ENCODE measurements at regions not wholly inside any gene's neighbourhood (a gene's known extent, or its start where the extent isn't known, plus 50 kb on each side); places are given as distances from the start of the nearest gene placed in this dataset.
"Not testable (repeated sequence)": the region's sequence is repeated elsewhere in the genome, so short reads cannot be mapped to it uniquely, and the experiment has no call there.

- not testable (repeated sequence) for H3K36me3 ChIP-seq (ENCODE audit: insufficient read depth, low read length); H3K27me3 ChIP-seq (ENCODE audit: control insufficient read depth in 1 of 2, insufficient read depth in 2 of 2, low read length in 2 of 2); H3K4me3 ChIP-seq (ENCODE audit: low read depth in 1 of 2, low read length in 2 of 2); H3K9me3 ChIP-seq (ENCODE audit: low read length); H3K27ac ChIP-seq (ENCODE audit: low read depth, low read length); H3K9ac ChIP-seq (ENCODE audit: low read length)
- H3K4me1 ChIP-seq (ENCODE audit: insufficient read depth, low read length), result peaks cover 11% of the 10 kb centered on the region
These were observed 67.0 kb upstream of the LYZL2 start for GRCh38 chr10:30696416-30697185.

GRCh38 chr10:30695481-30696236 is 66.1 kb upstream of the LYZL2 start:
- Histone ChIP-seq H3K4me1 (ENCODE audit: insufficient read depth, low read length) (peaks cover 11% of the 10 kb centered on the region), H3K27ac (ENCODE audit: low read depth, low read length) (peak overlapping the region; percentile 32)
- not testable (repeated sequence) for H3K9ac ChIP-seq (ENCODE audit: low read length); H3K4me3 ChIP-seq (ENCODE audit: low read depth in 1 of 2, low read length in 2 of 2); H3K9me3 ChIP-seq (ENCODE audit: low read length); H3K36me3 ChIP-seq (ENCODE audit: insufficient read depth, low read length); H3K27me3 ChIP-seq (ENCODE audit: control insufficient read depth in 1 of 2, insufficient read depth in 2 of 2, low read length in 2 of 2)

GRCh38 chr10:30694518-30695228 is 65.1 kb upstream of the LYZL2 start:
- H3K27me3 ChIP-seq (ENCODE audit: control insufficient read depth in 1 of 2, insufficient read depth in 2 of 2, low read length in 2 of 2), result no peaks in the 10 kb centered on the region
- peaks cover 11% of the 10 kb centered on the region for H3K4me1 ChIP-seq (ENCODE audit: insufficient read depth, low read length)
- no peak overlapping the region for H3K4me3 ChIP-seq (ENCODE audit: low read depth in 1 of 2, low read length in 2 of 2)
- H3K27ac ChIP-seq (ENCODE audit: low read depth, low read length), result peak overlapping the region; percentile 32
- H3K9me3 ChIP-seq (ENCODE audit: low read length), result no peaks in the 10 kb centered on the region
- no peak overlapping the region for H3K9ac ChIP-seq (ENCODE audit: low read length)
- H3K36me3 ChIP-seq (ENCODE audit: insufficient read depth, low read length), result no peaks in the 10 kb centered on the region

DNA sequence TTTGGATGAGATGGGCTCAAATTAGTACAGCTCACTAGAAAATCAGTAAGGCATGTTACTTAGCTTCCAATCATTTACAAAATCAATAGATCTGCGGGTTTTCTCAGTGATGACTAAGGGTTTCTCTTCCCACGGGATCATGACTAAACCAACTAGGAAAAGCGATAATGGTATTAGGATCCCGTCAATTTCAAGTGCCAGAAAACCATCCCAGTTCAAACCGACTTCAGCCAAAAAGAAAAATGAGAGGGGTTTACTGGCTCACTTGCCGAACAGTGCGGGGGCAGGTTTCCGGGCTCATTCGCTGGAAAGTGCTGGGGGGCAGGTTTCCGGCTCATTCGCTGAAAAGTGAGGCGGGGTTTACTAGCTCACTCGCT is 62.1 kb upstream of the LYZL2 start:
- H3K9me3 ChIP-seq (ENCODE audit: low read length), result no peaks in the 10 kb centered on the region
- peaks cover 17% of the 10 kb centered on the region for H3K4me1 ChIP-seq (ENCODE audit: insufficient read depth, low read length)
- no peaks in the 10 kb centered on the region for H3K27me3 ChIP-seq (ENCODE audit: control insufficient read depth in 1 of 2, insufficient read depth in 2 of 2, low read length in 2 of 2)
- no peak overlapping the region for H3K4me3 ChIP-seq (ENCODE audit: low read depth in 1 of 2, low read length in 2 of 2)
- no peak overlapping the region for H3K9ac ChIP-seq (ENCODE audit: low read length)
- H3K27ac ChIP-seq (ENCODE audit: low read depth, low read length), result no peak overlapping the region
- no peaks in the 10 kb centered on the region for H3K36me3 ChIP-seq (ENCODE audit: insufficient read depth, low read length)

GRCh38 chr10:30690948-30691638 is 61.5 kb upstream of the LYZL2 start:
- H3K4me3 ChIP-seq (ENCODE audit: low read depth in 1 of 2, low read length in 2 of 2); H3K27me3 ChIP-seq (ENCODE audit: control insufficient read depth in 1 of 2, insufficient read depth in 2 of 2, low read length in 2 of 2); H3K9ac ChIP-seq (ENCODE audit: low read length); H3K27ac ChIP-seq (ENCODE audit: low read depth, low read length); H3K9me3 ChIP-seq (ENCODE audit: low read length); H3K36me3 ChIP-seq (ENCODE audit: insufficient read depth, low read length): not testable (repeated sequence)
- H3K4me1 ChIP-seq (ENCODE audit: insufficient read depth, low read length), result peaks cover 14% of the 10 kb centered on the region

GRCh38 chr10:30688456-30688855 is 58.9 kb upstream of the LYZL2 start:
- Histone ChIP-seq H3K36me3 (ENCODE audit: insufficient read depth, low read length) (no peaks in the 10 kb centered on the region), H3K27ac (ENCODE audit: low read depth, low read length) (no peak overlapping the region), H3K9ac (ENCODE audit: low read length) (no peak overlapping the region), H3K4me1 (ENCODE audit: insufficient read depth, low read length) (peaks cover 6% of the 10 kb centered on the region), H3K9me3 (ENCODE audit: low read length) (no peaks in the 10 kb centered on the region), H3K27me3 (ENCODE audit: control insufficient read depth in 1 of 2, insufficient read depth in 2 of 2, low read length in 2 of 2) (no peaks in the 10 kb centered on the region), H3K4me3 (ENCODE audit: low read depth in 1 of 2, low read length in 2 of 2) (no peak overlapping the region)

GRCh38 chr10:30687698-30688213 is 58.2 kb upstream of the LYZL2 start:
- H3K9ac ChIP-seq (ENCODE audit: low read length), result no peak overlapping the region
- H3K9me3 ChIP-seq (ENCODE audit: low read length), result no peaks in the 10 kb centered on the region
- H3K27me3 ChIP-seq (ENCODE audit: control insufficient read depth in 1 of 2, insufficient read depth in 2 of 2, low read length in 2 of 2), result no peaks in the 10 kb centered on the region
- no peak overlapping the region for H3K27ac ChIP-seq (ENCODE audit: low read depth, low read length)
- peaks cover 6% of the 10 kb centered on the region for H3K4me1 ChIP-seq (ENCODE audit: insufficient read depth, low read length)
- no peaks in the 10 kb centered on the region for H3K36me3 ChIP-seq (ENCODE audit: insufficient read depth, low read length)
- no peak overlapping the region for H3K4me3 ChIP-seq (ENCODE audit: low read depth in 1 of 2, low read length in 2 of 2)

DNA sequence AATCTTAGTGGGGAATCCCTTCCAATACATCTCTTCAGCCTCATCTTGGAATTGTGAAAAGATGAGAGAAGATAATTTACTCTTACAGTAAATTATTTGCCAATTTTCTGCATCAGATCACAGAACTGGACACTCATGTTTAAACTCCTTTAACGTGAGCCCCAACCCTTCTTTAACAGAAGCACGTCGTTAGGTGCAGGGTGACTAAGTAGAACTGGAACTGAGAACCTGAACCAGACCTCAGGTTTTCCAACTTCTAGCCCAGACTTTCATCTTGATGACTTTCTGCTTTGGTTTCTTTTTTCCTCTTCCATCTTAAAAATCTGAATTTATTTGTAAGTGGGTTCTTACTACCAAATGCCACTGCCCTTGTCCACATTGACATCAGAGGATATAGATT is 57.2 kb upstream of the LYZL2 start:
- Histone ChIP-seq H3K9me3 (ENCODE audit: low read length) (no peaks in the 10 kb centered on the region), H3K27me3 (ENCODE audit: control insufficient read depth in 1 of 2, insufficient read depth in 2 of 2, low read length in 2 of 2) (no peaks in the 10 kb centered on the region), H3K4me1 (ENCODE audit: insufficient read depth, low read length) (peaks cover 6% of the 10 kb centered on the region), H3K36me3 (ENCODE audit: insufficient read depth, low read length) (no peaks in the 10 kb centered on the region), H3K4me3 (ENCODE audit: low read depth in 1 of 2, low read length in 2 of 2) (no peak overlapping the region), H3K27ac (ENCODE audit: low read depth, low read length) (no peak overlapping the region), H3K9ac (ENCODE audit: low read length) (no peak overlapping the region)

DNA sequence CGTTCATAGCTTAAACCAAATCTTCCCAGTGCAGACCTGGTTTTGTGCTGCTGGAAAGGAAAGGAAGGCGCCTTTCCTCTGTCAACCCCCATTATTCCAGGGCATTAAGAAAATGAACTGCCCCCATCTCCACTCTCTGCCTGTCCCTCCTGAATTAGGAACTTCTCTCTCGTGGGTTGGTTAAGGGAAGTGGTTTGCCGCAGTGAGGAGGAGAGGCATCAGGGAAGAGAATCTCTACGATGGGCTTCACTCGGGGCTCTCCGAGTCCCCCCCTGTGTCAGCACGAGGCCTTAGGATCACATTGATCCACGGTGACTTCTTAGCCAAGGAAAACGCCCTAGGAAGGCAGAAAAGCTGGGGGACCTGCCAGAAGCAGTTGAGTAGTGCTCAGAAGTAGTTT is 53.9 kb upstream of the LYZL2 start:
- H3K36me3 ChIP-seq (ENCODE audit: insufficient read depth, low read length), result no peaks in the 10 kb centered on the region
- H3K9ac ChIP-seq (ENCODE audit: low read length), result no peak overlapping the region
- no peak overlapping the region for H3K4me3 ChIP-seq (ENCODE audit: low read depth in 1 of 2, low read length in 2 of 2)
- no peaks in the 10 kb centered on the region for H3K27me3 ChIP-seq (ENCODE audit: control insufficient read depth in 1 of 2, insufficient read depth in 2 of 2, low read length in 2 of 2)
- no peak overlapping the region for H3K27ac ChIP-seq (ENCODE audit: low read depth, low read length)
- H3K4me1 ChIP-seq (ENCODE audit: insufficient read depth, low read length), result peaks cover 6% of the 10 kb centered on the region
- no peaks in the 10 kb centered on the region for H3K9me3 ChIP-seq (ENCODE audit: low read length)

- H3K4me1 ChIP-seq (ENCODE audit: insufficient read depth, low read length); H3K36me3 ChIP-seq (ENCODE audit: insufficient read depth, low read length); H3K4me3 ChIP-seq (ENCODE audit: low read depth in 1 of 2, low read length in 2 of 2); H3K9ac ChIP-seq (ENCODE audit: low read length); H3K27ac ChIP-seq (ENCODE audit: low read depth, low read length); H3K9me3 ChIP-seq (ENCODE audit: low read length); H3K27me3 ChIP-seq (ENCODE audit: control insufficient read depth in 1 of 2, insufficient read depth in 2 of 2, low read length in 2 of 2): not testable (repeated sequence)
These were observed 53.0 kb upstream of the LYZL2 start for GRCh38 chr10:30682377-30683199.
